NCI-H2029 treated with DMSO at 0.1 percent for 48 hours (cell line): ENCODE measurements at regions not wholly inside any gene's neighbourhood (a gene's known extent, or its start where the extent isn't known, plus 50 kb on each side); places are given as distances from the start of the nearest gene placed in this dataset.
"Not testable (repeated sequence)": the region's sequence is repeated elsewhere in the genome, so short reads cannot be mapped to it uniquely, and the experiment has no call there.

Experiments used
- DNase-seq: peaks from one replicate; lab custom pipeline; 2025; lab: John Stamatoyannopoulos, UW

DNA sequence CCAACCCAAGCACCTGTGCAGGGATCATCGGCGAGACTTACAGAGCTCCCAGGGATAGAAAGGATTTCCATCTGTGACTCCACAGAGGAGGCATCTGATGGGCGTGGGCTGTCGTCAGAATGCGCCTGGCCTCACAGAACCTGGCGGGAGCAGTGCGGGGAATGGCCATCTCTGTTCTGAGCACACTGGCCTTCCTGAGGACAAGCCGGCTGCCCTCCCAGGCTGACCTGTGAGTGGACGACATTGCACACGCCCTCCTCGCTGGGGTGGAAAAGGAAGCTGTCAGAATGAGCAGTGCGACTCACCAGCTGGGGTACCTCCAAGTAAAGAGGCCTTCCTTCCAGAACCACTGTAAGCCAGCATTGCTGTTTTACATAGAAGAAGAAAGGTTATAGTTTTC is 234.6 kb upstream of the PITRM1 start:
- DNase-seq = no peak

DNA sequence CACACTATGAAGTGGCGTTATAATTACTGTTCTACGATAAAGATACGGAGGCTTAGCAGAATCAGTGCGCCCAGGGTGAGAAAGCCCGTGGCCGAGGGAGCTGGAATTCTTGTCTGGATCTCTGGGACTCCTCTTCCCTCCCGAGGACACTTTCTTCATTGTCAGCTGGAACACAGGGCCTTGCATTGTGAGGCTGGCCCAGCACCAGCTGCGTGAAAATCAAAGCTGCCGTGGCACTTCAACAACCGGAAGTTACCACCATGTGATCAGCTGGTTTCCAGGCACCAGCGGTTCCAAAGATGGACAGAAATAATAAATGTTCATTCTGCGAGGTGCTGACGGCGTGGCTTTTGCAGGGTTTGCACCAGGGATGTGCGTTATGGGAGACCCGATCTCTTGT is 234.0 kb upstream of the PITRM1 start:
- DNase-seq = no peak

DNA sequence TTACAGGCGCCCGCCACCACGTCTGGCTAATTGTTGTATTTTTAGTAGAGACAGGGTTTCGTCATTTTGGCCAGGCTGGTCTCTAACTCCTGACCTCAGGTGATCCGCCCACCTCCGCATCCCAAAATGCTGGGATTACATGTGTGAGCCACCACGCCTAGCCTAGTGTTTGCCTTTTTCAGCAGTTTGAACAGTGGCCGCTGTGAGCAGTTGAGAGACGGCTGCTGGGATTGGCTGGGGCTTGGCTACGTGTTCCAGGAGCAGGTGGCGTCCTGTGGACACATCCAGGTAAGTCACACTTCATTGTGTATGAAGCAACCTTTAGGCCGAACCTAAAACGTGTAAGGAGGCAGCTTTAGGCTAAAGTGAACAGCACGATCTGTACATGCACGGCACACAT is 231.8 kb upstream of the PITRM1 start:
- no peak for DNase-seq

DNA sequence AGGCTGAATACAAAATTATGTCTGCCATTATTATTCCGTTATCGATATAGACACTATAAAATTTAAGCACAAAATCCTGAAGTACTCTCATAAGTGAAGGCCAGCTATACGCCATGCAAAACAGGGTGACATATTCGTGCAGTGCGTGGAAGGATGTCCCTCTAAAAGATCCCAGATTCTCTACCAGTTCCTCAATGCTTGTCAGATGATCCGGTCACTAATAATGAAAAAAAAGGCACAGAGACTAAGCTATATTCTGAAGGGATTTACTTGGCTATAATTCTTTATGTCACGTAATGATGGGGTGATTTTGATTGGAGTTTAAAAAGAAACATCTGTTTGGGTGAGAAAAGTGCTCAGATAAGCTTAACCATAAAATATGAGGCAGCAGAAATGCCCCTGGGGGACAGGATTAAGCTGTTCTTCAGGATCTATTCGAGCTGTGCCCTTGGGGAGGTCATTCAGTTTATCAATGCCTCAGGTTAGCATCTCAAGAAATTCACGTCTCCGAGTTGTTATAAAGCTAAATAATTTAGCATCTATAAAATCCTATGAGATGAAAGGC is 229.7 kb upstream of the PITRM1 start:
- DNase-seq = no peak

DNA sequence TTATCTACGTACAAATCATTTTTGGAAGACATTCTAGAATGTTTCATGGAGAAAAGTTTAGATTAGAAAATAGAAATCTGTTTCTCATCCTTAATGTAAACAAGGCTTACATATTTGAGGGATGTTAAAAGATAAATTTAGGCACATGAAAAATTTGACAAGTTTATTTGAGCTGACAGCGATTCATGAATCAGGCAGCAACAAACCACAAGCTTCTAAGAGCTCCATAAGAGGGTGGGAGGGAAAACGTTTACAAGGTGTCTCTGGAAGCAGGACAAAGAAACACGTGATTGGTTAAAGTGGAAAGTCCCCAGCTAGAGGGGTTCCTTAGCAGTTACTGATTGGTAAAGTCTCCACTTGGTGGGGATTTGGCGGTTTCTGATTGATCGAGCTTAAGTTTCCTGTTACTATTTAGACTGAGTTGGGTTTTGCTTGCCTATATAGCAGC is 228.9 kb upstream of the PITRM1 start:
- no peak for DNase-seq

DNA sequence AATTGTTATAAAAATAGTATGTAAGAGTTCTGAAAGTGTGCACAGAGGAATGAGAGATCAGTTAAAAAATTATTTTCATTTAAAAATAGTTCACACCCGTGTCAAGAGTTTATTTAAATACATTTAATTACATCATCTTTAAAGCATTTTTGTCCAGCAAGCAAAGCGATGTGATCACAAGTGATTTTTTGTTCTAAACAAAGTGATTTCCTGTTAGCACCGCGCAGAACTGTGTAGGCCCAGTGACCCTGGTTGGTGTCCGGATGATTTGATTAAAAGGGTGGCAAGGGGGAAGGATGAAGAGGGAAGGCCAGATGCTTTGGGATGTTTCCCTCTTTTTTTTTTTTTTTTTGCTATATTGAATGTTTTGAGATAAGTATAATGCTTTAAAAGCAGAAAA is 227.8 kb upstream of the PITRM1 start:
- DNase-seq = no peak

DNA sequence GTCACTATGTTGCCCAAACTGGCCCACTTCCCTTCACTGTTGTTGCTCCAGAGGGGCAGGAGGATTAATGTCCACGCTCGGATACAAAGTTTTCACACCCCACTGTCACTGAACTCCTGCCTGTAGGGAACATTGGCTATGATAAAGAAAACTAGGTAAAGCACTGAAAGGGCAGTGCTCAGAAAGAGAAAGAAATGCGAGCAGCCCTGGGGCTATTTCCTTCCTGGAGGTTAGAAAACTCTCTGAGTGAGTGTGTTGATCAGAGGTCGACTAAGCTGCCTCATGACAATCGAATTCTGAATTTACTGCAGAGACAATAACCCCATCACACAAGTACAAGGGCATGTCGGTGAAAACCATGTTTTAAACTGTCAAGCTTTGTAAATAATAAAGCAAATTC is 227.2 kb upstream of the PITRM1 start:
- no peak for DNase-seq

DNA sequence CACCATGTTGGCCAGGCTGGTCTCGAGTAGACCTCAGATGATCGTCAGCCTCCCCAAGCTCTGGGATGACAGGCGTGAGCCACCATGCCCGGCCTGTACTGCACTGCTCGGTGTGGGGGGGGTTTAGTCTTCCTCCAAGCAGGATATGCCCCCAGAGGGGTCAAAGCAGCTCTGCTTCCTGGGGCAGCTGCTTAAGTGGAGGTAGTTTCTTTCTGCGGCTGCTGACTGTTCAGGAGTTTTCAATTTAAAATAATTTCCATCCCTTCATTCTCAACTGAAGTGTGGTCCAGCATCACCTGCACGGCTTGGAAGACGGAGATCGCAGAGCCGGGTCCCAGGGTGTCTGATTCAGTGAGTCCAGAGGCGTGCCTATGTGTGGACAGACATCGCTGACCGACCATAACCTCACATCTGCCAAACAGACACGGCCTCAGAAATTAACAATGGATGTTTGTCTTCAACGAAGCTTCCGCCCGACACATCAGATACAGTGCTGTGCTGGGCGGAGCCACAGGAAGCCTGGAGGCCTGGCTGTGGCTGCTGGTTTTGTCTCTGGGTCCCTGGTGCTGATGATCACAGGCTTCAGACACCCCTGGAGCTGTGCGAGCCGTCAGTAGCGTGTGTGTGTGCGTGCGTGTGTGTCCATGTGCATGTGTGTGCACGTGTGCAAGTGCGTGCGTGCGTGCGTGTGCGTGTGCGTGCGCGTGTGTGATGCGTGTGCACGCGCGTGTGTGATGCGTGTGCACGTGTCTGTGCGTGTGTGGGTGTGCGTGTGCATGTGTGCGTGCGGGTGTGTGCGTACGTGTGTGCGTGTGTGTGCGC is 226.5 kb upstream of the PITRM1 start:
- no peak for DNase-seq

DNA sequence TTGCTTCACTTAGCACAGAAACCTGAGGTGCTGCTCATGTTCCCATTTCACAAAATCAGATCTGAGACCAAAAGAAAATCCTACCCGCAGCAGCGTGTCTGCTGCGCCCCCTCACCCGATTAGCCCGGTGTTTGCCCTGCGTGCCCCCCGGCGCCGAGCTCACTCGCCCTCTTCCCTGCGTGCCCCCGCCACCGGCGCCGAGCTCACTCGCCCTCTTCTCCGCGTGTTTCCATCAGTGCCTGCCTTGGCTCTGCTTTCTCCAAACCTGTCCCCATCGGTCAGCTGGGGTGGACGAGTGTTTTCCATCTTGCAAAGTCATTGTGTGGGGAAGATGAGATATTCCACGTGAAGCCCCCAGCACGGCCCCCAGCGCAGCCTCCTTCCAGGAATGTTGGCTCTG is 225.3 kb upstream of the PITRM1 start:
- DNase-seq = no peak

DNA sequence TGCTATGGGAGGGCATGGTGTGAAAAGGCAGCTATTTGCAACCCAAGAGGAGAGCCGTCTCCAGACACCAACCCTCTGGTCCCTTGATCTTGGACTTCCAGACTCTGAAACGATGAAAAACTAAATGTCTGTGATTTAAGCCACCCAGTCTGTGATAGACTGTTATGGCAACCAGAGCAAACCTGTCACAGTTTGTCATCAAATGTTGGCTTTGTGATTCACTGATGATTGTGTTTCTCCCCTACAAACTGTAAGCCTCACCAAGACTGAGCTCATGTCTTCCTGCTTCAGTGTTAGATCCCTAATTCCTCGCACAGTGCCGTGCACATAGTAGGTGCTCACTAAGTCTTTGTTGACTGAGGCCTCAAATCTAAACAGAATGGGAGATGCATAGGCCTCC is 224.6 kb upstream of the PITRM1 start:
- no peak for DNase-seq

DNA sequence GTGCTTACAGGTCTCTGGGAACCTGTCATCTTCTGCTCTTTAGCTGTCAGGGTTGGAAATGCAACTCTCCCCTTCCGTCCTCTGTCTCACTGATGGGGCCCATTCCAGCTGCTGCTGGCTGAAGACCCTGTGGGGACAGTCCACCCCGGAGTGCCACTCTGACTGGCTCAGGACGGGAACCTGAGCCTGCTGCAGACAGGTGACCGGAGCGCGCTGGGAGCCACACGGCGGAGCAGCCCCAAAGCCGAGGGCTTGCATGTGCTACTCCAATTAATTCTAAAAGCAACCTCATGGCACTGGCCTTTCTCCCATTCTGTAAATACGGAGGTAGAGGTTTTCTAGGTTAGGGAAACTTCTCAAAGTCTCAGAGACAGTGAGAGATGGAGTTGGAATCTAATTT is 223.5 kb upstream of the PITRM1 start:
- DNase-seq = no peak

DNA sequence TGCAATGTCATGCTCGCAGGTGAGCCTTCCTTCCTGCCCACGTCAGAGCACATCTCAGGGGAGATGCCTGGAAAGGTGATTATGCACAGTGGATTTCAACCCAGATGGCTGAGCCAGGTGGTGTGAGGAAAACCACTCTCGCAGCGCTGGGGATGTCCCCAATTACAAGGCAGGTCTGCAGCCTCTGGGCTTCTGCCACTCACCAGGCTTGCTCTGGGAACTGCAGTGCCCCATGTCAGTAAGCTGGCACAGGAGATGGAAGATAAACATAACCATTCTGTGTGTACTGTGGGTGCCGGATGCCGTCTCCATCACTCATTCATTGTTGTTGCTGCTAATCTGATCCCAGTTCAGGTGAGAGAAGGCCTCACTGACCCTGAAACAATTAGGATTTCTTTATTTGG is 222.9 kb upstream of the PITRM1 start:
- peak; percentile 23 for DNase-seq

DNA sequence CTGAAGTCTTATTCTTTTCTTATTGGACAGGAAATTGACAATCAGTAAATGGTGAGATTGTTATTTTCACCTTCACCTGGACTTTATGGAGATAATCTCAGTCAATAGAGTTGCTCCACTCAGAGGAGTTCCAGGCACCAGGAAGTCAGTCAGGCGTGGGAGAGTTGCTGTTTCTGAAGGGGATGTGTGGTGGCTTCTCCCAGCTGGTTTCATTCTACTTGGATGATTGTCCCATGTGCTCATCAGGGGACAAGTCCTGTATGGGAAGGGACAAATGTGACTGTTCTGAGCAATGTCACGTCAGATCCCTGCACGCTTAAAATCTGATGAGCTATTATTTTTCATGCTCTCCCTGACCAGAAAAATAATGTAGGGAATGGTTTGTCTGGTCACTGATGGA is 222.5 kb upstream of the PITRM1 start:
- DNase-seq = no peak

DNA sequence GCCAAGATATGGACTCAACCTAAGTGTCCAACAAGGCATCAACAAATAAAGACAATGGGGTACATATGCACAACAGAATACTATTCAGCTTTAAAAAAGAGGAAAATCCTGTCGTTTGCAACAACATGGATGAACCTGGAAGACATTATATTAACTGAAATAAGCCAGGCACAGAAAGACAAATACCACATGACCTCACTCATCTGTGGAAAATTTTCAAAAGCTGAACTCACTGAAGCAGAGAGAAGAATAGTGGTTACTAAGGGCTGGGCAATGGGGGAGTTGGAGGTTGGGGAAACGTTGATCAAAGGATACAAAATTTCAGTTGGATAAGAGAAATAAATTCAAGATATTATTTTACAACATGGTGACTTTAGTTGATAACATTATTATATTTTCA is 221.4 kb upstream of the PITRM1 start:
- DNase-seq = no peak

DNA sequence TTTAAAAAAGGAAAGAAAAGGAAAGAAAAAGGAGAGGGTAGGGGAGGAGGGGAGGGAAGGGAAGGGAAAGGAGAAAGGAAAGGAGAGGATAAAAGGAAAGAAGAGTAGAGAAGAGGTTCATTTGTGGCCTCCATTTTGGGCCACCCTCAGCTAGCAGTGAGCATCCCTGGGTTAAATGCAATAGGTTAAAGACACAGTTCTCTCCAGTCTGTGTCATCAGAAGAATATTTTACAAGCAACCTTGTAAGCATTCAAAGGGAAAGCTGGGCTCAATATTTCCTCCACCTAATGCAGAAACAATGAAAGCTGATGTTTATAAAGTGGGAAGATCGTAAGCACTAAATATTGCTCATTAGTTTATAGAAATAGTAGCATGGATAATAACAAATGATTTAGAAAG is 219.1 kb upstream of the PITRM1 start:
- DNase-seq = no peak

DNA sequence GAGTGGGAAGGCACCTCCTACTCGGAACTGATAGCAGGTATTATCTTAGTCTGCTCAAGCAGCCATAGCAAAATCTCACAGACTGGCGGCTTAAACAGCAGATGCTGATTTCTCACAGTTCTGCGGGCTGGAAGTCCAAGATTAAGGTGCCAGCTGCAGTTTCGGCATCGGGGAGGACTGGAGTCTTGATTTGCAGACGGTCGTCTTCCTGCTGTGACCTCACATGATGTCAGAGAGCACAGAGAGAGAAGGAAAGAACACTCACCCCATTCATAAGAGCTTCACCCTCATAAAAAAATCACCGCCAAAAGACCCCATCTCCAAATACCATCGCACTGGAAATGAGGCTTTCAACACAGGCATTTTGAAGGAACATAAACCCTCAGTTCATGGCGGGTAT is 216.5 kb upstream of the PITRM1 start:
- no peak for DNase-seq

DNA sequence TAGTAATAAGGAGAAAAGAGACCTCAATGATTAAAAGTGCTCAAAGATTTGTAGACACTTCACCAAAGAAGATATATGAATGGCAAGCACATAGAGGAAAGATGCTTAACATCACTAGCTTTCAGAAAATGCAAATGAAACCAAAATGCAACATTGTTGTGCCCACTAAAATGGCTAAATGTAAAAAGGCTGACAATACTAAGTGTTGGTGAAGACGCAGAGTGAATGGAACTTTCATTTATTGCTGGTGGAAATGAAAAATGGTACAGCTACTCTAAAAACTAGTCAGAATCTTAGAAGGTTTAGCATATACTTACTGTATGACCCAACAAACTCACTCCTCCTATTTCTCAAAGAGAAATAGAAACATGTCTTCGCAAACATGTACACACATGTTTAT is 212.9 kb upstream of the PITRM1 start:
- no peak for DNase-seq

DNA sequence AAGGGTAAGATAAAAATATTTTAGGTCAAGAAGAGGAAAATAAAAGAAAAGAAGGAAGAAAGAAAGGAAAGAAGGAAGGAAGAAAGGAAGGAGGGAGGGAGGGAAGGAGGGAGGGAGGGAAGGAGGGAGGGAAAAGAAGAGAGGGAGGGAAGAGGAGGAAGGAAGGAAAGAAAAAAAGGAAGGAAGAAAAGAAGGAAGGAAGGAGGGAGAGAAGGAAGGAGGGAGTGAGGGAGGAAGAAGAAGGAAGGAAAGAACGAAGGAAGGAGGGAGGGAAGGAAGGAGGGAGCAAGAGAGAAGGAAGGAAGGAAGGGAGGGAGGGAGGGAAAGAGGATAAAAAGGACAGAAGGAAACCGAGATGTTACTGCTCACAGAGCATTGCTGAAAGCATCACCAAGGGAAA is 209.5 kb upstream of the PITRM1 start:
- no peak for DNase-seq

DNA sequence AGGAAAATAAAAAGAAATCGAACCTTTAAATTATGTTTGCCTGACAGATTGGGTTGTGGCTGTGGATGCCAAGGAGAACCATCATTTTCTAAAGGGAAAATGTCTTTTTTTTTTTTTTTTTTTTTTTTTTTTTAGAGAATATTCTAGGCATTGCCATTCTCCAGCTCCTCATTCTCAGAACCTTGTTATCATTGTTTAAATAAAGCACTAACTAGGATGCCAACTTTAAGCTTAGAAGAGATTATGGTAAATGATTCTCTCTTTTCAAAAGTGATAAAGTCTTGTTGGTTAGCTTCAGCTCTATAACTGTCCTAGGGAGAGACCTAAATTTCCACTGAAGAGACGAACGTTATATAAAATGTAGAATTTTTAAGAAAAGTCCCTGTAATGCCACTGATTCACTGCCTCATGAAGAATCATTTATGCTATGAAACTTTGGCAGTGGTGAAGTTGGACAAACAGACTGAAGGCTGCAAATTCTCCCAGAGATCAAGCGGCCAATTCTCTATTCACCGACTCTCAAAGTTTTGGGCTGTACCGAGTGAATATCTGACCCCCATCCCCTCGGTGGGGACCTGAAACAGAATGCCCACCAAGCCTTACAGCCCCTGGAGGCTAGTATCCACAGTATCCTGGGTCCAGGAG is 207.9 kb upstream of the PITRM1 start:
- no peak for DNase-seq

DNA sequence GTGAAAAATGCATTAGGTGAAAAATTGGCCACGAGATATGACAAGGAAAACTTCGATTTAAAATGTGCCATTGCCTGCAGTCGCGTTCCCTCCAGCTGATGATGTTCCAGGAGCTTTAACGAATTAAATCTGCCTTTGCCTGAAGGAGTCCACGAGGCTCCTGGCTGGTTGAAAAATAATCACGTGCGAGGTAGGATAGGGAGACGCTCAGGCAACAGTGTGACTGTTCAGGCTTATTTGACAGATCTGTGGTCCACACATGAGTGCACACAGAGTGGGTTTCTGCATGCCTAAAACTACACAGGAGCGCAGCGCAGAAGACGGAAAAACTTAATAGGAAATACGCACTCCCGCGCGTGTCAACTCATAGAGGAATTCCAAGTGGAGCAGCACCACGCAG is 204.0 kb upstream of the PITRM1 start:
- no peak for DNase-seq

DNA sequence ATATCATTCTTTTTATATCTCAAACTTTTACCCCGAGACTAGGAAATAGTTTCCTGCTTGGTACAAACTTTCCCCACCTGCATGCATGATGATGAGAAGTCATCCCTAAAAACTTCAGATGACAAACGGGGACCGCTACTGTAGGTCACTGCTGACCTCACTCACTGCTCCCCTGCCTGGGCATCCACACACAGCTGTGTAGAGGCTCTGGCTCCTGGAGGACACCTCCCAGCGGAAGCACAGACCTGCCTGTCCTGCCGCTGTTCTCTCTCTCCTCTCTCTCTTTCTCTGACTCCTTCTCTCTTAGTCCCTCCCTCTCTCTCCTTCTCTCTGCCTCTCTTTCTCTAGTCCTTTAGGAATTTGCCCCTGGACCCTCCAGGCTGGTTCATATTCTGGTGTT is 202.9 kb upstream of the PITRM1 start:
- DNase-seq = no peak

DNA sequence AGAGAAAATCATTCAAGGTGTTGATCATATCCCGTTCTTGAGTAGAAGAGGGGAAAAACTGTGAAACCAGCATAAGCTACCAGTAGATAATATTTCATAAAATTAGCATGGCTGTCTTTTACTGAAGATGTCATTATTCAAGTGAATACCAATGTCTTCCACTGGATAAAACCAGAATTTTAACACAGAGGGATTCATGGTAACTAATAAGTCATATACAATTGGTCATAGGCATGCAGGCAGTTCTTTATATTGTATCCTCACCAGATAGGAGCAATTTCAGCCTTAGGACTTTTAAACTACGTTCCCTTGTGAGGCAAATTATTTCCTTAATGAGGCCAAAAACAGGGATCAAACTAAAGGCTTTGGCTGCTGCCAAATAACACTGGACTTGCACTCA is 202.3 kb upstream of the PITRM1 start:
- no peak for DNase-seq

DNA sequence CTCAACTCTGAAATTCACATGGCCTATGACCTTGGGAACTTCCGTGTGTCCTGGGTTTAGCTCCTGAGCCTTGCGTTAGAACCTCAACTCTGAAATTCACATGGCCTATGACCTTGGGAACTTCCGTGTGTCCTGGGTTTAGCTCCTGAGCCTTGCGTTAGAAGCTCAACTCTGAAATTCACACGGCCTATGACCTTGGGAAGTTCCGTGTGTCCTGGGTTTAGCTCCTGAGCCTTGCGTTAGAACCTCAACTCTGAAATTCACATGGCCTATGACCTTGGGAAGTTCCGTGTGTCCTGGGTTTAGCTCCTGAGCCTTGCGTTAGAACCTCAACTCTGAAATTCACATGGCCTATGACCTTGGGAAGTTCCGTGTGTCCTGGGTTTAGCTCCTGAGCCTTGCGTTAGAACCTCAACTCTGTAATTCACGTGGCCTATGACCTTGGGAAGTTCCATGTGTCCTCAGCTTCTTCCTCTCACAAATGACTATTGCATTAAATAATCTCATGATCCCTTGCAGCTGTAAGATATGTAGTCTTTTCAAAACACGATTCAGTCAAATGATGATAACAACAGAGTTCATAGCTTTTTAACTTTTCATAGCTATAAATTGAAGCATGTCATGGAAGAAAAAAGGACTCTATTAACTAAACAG is 200.9 kb upstream of the PITRM1 start:
- DNase-seq = not testable (repeated sequence)
